GM12892 (cell line): ENCODE measurements at regions not wholly inside any gene's neighbourhood (a gene's known extent, or its start where the extent isn't known, plus 50 kb on each side); places are given as distances from the start of the nearest gene placed in this dataset.
"Not testable (repeated sequence)": the region's sequence is repeated elsewhere in the genome, so short reads cannot be mapped to it uniquely, and the experiment has no call there.

Source experiments
- DNase-seq: peaks from one replicate; pipeline ENCODE4 v3.0.0; 2011; ENCODE audit not compliant: insufficient read length
- FAIRE-seq: peaks from 2 replicates; lab custom pipeline; 2011; peaks lifted over from hg19 to GRCh38; lab: Jason Lieb, UNC
- POLR2A ChIP-seq: IDR thresholded peaks from 2 replicates; pipeline ENCODE4 v1.6.1; 2011; ENCODE audit warnings: low read depth, low read length, control low read depth
- POLR2AphosphoS5 ChIP-seq: IDR thresholded peaks from 2 replicates; pipeline ENCODE4 v1.6.1; 2011; ENCODE audit warnings: low read depth, low read length, control low read depth
- TAF1 ChIP-seq: IDR thresholded peaks from 2 replicates; pipeline ENCODE4 v1.6.1; 2011; ENCODE audit warnings: low read depth, mild to moderate bottlenecking, control low read depth, low read length, borderline replicate concordance

- TF ChIP-seq TAF1 (no peak), POLR2AphosphoS5 (no peak), POLR2A (no peak)
- FAIRE-seq (no peak), DNase-seq (no peak)
Measured at GRCh38 chr17:77793146-77793970, 165.1 kb upstream of the TNRC6C start.

- DNase-seq (no peak), FAIRE-seq (no peak)
- TF ChIP-seq POLR2AphosphoS5 (no peak), POLR2A (no peak), TAF1 (no peak)
Measured at GRCh38 chr17:77793971-77794235, 164.6 kb upstream of the TNRC6C start.

GRCh38 chr17:77794846-77795245 lies 163.7 kb upstream of the TNRC6C start:
- TF ChIP-seq POLR2A (no peak), POLR2AphosphoS5 (no peak), TAF1 (no peak)
- DNase-seq: no peak
- no peak for FAIRE-seq

- DNase-seq (no peak), FAIRE-seq (no peak)
- TF ChIP-seq POLR2A (no peak), TAF1 (no peak), POLR2AphosphoS5 (no peak)
Measured at GRCh38 chr17:77795685-77796084, 162.8 kb upstream of the TNRC6C start.

GRCh38 chr17:77796176-77796860 lies 162.2 kb upstream of the TNRC6C start:
- FAIRE-seq (no peak), DNase-seq (no peak)
- TF ChIP-seq TAF1 (no peak), POLR2AphosphoS5 (no peak), POLR2A (no peak)

GRCh38 chr17:77798031-77798430 lies 160.5 kb upstream of the TNRC6C start:
- TF ChIP-seq POLR2A (no peak), POLR2AphosphoS5 (no peak), TAF1 (no peak)
- DNase-seq (no peak), FAIRE-seq (no peak)

- TF ChIP-seq TAF1: no peak
- TF ChIP-seq POLR2AphosphoS5: no peak
- no peak for TF ChIP-seq POLR2A
- FAIRE-seq (no peak), DNase-seq (no peak)
Measured at GRCh38 chr17:77798481-77798880, 160.0 kb upstream of the TNRC6C start.

GRCh38 chr17:77800816-77801215 lies 157.7 kb upstream of the TNRC6C start:
- no peak for DNase-seq
- FAIRE-seq: no peak
- TF ChIP-seq POLR2A (no peak), TAF1 (no peak), POLR2AphosphoS5 (no peak)

- no peak for TF ChIP-seq POLR2AphosphoS5
- TF ChIP-seq POLR2A: no peak
- no peak for TF ChIP-seq TAF1
- DNase-seq: no peak
- no peak for FAIRE-seq
Measured at GRCh38 chr17:77801545-77802332, 156.8 kb upstream of the TNRC6C start.

GRCh38 chr17:77802333-77802615 lies 156.2 kb upstream of the TNRC6C start:
- no peak for TF ChIP-seq POLR2A
- no peak for TF ChIP-seq TAF1
- no peak for TF ChIP-seq POLR2AphosphoS5
- DNase-seq (no peak), FAIRE-seq (no peak)

GRCh38 chr17:77802811-77803220 lies 155.7 kb upstream of the TNRC6C start:
- TF ChIP-seq POLR2A (no peak), TAF1 (no peak), POLR2AphosphoS5 (no peak)

GRCh38 chr17:77803726-77804125 lies 154.8 kb upstream of the TNRC6C start:
- no peak for DNase-seq
- FAIRE-seq: no peak
- TF ChIP-seq POLR2AphosphoS5 (no peak), TAF1 (no peak), POLR2A (no peak)

More at GRCh38 chr17:77802811-77803220, 155.7 kb upstream of the TNRC6C start:
- FAIRE-seq (no peak), DNase-seq (no peak)

GRCh38 chr17:77804796-77805426 lies 153.6 kb upstream of the TNRC6C start:
- TF ChIP-seq POLR2A: no peak
- TF ChIP-seq POLR2AphosphoS5: no peak
- DNase-seq (no peak), FAIRE-seq (no peak)

GRCh38 chr17:77805970-77806369 lies 152.5 kb upstream of the TNRC6C start:
- FAIRE-seq, DNase-seq: not testable (repeated sequence)
